GM18873 (cell line): ENCODE measurements at regions not wholly inside any gene's neighbourhood (a gene's known extent, or its start where the extent isn't known, plus 50 kb on each side); places are given as distances from the start of the nearest gene placed in this dataset.
"Not testable (repeated sequence)": the region's sequence is repeated elsewhere in the genome, so short reads cannot be mapped to it uniquely, and the experiment has no call there.

Experiments used
- ATAC-seq: cut with Tn5 transposase; IDR thresholded peaks from one replicate; pipeline ENCODE4 v1.9.1; 2021; ENCODE audit warnings: mild to moderate bottlenecking, moderate library complexity, moderate number of reproducible peaks; ENCODE audit not compliant: unreplicated experiment, low FRiP score

DNA sequence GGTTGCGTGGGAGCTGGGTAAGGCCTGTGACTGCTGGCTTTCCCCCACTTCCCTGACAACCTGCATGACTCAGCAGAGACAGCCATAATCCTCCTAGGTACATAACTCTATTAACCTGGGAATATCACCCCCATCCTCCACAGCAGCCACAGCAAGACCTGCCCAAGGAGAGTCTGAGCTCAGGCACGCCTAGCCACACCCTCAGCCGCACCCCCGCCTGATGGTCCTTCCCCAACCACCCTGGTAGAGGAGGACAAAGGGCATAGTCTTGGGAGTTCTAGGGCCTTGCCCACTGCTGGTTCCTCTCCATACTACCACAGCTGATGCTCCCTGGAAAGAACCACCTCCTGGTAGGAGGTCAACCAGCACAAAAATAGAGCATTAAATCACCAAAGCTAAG lies 965.4 kb downstream of the TSN start:
- ATAC-seq: not testable (repeated sequence)

DNA sequence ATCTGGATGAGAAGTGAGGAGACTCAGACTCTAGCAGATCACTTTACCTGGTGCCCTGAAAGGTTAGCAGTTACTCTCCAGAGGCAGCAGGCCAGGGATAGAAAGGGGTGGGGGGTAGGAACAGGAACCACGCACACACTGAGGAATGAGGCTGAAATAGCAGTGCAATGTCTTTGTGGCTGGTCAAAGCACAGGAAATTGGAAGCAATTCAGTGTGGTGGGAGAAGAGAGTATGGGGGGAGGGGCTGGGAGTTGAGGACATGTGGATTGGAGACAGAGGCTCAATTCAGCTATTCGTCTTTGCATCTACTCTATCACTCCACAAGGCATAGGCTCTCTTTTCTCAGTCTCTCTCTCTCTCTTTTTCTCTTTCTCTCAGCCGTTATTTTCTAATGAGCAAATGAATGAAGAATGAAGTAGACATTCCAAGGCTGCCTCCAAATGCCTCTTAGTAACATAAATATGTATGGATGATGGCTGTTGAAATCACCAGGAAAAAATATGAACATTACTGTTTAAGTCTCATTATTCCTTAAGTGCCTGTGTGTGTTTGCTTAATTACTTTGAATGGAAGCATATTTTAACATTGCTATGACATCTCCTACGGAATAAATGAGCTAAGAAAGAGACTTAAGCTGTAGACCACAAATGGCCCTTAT lies 979.4 kb downstream of the TSN start:
- no peak for ATAC-seq

DNA sequence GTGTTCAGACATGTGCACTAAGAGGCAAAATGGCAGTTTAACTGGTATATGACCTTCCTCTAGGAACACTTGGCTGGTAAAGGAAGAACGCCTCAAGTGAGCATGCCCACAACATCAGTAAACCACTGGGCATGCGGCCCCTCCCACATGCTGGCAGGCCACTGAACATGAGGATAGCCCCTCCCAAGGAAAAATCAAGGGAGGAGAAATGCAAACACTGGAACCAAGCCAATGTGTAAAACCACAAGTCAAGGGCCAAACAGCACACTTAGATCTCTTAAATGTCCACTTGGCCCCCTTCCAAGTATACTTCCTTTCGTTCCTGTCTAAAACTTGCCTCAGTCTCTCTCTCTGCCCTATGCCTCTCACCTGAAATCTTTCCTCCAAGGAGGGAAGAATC lies 980.8 kb downstream of the TSN start:
- no peak for ATAC-seq

DNA sequence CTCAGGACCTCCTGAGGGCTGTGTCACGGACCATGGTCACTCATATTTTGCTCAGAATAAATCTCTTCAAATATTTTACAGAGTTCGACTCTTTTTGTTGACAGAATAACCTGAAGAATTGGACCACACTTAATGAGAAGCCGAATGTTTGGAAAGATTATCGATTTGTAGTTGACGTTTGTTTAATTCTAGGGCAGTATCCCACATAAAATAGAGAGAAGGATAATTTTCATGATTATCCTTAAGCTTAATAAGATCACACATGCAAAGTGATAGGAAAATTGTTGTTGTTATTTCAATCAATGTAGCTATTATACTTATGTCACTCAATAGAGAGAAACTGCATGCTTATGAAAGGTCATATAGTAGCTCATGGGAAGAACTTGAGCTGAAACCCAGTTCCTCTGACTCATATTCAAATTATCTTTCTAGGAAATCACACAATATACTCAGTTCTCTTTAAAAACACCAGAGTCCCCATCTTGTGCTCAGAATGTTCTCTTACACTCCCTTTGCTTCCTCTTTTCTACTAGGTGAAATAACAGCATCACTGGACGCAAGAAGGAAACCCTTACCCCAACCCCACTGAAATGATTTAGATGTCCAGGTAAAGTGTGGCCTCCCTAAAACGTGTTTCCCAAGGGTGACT lies 982.1 kb downstream of the TSN start:
- ATAC-seq: peak; percentile 84

DNA sequence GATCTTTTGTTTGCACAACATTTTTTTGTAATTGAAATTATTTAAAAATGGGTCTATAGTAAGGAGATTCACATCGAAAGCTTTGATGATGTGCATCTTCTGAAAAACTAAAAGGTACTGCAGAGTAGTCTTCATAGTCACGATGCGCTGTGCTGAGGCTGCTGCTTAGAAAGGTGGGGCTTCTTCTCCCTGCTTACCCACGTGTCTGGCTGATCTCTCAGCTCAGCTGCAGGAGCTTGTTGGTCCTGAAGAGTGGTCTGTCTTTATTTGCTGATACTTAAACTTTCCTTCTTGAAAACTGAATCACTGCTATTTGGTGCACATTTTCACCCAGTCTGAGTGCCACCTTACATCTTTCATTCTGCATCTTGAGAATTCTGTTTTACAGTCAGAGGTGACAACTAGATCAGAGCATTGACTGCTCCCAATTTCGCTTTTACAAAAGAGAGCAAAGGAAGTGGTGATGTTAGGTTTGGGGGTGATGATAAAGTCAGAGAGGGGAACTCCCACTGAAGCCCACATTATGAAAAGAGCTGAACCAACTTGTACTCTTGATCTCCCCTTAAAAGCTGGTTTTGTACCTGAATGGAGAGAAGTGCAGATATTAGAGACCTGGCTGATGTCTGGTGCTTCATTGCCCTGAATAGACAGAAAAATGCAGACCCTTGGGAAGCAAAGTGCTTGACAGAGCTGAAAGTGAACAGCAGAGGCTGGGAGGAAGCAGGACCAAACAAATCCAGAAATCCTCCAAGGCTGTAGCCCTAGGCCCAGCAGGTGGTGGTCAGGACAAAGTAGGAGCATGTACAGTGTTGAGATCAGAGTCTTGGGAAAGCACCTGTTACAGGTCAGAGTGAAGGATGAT lies 984.5 kb downstream of the TSN start:
- ATAC-seq: no peak

DNA sequence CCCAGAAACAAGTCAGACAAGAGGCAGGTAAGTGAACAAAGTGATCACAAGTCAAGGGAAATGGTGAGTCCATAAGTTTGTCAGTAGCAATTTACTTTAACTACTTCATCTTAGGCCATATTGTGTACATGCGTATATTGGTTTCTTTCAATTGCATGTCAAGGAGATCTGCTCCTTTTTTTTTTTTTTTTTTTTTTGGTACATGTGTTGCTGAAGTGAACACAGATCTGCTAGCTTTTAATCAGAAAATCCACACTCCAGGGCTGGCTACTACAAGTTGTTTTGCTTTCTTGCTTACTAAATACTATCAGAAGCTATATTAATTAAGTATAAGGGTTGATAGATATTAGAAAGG lies 985.1 kb downstream of the TSN start:
- no peak for ATAC-seq

DNA sequence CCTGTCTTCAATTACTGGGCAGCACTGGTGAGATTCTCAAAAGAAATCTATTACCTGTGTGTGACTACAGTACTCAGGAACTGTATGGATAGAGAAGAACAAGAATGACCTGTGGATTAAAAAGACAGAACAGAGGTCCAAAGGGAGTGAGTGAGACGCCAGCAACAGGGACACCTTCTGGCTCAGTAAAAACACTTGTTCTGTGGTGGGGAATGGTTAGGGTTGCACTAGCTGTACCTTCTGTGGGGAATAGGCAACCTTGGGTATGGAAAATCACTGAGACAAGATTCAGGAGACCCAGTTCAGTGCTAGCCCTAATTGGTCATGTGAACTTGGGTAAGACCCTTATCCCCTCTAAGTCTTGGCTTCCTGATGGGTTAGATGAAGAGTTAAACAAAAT lies 986.0 kb downstream of the TSN start:
- ATAC-seq: no peak

DNA sequence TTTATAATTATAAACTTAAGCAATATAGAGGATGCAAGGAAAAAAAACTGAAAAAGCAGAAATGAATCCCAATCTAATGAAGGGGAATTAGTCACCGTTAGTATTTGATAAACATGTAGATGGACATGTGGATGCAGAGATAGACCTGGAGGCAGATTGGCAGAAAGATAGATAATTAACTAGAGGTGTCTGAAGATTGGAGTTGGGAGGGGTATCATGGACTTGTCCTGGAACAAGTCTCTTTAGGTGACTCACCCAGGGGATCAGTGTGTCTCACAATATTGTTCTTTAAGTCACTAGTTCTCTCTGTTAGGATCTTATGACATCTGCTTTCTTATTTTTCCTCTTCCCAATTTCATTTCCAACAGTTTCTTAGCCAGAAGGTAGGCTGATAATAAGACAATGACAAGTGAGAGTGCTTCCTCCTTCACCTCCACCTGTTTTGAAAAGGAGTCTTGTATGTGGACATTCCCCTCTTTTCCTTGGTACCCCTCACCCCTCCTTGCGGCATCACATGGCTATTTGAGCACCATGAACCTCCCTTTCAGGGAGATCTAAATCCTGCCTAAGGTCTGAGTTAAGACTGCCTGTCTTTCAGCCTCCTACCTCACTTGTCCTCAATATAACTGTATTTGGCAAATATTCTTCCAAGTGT lies 987.7 kb downstream of the TSN start:
- no peak for ATAC-seq

DNA sequence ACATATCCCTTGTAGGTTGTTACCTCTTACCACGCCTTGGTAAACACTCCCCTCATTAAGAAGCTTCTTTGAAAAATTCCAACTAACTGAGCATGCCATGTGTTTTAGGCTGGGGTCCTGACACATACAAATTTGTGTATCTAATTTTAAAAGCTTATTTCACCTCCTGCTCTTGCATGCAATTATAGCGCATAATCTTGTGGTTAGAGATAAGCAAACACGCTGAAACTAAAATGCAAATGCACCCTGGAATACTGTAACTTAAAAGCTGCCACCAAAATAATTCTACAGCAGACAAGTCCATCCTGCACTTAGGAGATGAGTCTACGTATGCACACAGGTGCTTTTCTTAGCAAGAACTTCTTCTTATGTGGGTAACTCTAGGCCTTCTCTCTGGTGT lies 990.2 kb downstream of the TSN start:
- no peak for ATAC-seq

DNA sequence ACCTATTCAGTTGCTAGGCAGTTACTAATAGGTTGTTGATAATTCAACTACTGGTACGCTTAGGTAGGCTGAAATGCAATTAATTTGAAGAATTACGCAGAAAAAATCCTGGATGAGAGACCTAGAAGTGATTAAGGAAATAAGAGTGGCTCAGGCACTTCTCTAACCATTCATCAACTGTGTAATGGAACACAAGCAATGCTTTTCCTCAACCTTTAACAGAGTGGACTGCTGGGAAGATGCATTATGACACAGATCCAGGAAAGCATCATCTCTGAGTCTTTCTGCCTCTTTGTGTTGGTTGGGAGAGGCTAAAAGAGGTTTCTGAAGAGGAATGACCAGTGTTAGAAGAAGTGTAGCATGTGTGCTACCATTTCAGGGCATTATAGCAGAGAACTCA lies 992.2 kb downstream of the TSN start:
- no peak for ATAC-seq

DNA sequence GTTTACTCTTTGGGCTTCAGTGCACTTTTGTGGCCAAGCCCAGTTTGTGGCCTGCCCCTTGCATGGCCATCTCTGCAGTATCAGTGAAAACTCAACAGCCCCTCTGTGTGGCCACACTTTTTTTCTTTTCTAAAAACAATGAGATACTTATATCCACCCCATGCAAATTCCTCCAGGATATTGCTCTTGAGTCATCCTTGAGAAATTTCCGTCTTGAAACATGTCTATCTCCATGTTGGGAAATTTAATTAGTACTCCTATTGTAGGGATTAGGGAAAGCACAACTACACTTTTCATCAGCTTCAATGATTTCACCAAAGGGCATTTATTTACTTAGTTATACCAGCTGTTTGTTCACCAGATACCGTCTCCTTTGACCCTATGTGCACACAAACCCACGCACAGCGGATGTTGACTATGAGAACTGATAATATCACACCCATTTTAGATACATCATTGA lies 993.1 kb downstream of the TSN start:
- no peak for ATAC-seq

DNA sequence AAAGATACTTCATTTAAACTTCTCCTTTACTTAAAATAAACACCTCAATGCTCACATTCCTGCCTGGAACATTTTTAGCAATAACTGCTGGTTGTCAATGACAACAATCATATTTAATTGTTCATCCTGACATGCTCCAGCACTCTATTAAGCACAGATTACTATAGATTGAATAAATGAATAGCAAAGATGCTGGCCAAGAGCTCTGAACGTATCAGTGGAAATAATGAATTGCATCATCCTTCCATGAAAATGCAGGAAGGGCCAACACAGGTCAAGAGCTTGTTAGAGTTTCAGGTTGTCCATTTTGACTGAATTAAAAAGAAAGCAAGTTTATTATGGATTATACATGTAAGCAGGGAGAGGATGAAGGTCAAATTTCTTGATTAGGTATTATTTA lies 994.0 kb downstream of the TSN start:
- ATAC-seq: no peak

DNA sequence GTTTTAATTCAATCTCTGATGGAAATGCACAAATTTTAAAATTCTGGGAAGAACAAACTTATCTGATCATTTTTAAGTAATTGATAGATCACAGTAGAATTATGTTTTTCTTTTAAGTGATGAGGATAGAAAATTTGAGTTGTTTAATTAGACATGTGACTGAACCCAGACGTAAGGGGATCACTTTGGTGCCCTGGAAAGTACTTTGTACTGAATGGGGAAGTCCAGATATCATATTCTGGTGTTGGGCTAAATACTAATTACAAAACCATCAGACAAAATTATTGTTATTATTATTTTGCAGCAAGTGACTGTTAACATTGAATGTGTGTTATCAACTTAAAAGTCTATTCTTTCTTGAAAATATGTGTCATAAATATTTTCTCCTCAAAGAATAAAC lies 994.6 kb downstream of the TSN start:
- ATAC-seq: no peak

DNA sequence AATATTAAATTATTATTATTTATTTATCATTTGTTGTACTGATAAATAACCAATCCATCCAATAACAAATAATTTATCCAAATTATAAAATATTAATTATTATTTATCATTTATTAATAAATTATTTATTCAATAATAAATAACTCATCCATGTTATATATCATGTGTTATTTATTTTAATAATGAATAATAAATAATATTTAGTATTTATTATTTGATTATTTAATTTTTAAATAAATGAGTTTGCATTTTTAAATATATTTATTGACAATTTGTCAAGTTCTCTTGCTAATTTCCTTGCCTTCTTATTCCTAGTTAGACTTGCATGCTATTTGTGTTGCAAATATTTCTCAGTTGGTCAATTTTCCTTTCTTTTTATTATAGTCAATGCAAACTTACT lies 995.4 kb downstream of the TSN start:
- no peak for ATAC-seq

DNA sequence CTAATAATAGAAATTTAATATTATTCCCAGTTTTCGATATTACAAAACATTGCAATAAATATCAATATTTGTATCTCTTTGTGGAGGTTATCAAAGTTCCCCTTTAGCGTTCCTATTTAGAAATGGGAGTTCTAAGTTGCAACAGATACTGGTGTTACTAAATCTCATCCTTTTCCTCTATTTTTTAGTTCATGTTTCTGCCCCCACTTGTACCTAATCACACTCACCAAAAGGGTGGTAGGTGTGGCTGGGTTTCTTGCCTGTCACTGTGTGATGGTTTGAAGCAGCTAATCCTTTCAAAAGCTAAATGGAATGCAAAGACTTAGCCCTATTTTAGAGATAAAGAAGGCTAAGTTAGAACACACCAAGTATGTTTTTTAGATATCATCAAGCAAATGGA lies 997.9 kb downstream of the TSN start:
- ATAC-seq: no peak

DNA sequence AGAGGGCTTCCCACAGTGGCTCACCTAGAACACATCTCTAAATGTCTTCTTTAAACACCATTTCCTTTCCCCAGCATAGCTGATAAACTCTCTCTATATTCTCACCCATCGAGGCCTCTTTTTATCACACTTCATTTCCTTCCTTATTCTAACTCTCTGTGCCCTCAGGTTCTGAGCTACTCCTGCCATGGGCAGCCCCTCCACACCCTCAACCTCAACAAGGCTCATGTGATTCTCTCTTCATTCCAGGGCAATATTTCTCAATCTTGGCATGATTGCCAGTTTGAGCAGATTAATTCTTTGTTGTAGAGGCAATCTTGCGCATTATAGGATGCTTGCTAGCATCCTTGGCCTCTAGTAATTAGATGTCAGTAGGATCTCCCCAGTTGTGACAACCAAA lies 999.1 kb downstream of the TSN start:
- ATAC-seq: no peak

DNA sequence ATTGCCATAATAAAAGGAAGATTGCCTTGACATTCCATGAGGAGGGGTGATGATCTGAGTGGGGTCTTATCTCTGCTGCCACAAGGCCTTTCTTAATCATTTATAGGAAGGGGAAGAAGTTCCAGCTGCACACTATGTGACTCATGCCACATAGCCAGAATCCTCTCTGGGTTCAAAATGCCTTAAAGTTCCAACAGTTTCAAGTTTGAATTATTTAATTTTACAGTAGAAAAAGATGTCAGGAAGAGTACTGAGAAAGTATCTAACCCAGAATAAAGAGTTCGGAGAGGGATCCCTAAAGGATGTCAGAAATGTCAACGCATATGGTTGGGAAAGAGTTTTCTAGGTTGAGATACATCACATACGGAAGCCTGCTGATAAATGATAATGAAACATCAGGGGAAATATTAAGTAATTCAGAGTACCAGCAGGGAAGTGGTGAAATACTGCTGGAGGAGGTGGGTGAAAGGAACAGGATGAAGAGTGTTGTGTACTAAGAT lies 999.9 kb downstream of the TSN start:
- no peak for ATAC-seq

DNA sequence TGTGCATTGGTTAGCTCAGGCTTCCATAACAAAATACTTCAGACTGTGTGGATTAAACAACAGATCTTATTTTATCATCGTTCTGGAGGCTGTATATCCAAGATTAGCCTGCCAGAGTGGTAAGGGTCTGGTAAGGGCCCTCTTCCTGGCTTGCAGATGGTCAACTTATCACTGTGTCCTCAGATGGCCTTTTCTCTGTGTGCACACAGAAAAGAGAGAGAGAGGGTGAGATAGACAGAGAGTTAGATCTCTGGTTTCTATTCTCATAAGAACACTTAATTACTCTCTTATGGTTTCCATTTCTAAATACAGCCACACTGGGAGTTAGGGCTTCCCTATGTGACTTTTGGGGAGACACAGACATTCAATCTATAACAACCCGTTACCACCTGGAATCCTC lies 1003.5 kb downstream of the TSN start:
- peak; percentile 53 for ATAC-seq

DNA sequence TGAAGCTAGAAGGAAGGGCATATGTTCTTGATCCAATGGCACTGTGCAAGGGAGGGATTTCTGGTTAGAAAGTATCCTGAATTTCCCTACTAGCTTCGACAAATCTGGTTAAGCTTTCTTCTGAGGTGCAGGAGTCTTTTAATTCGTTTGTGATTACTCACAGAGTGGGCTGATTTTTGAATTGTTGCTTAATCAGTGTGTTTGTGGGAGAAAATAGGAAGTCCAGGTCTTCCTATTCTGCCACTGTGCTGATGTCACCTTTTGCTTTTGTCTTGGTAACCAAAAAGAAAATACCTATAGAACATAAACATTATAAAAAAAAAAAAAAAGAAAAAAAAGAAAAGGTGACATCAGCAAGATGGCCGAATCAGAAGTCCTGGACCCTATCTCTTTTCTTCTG lies 1008.6 kb downstream of the TSN start:
- ATAC-seq: no peak

DNA sequence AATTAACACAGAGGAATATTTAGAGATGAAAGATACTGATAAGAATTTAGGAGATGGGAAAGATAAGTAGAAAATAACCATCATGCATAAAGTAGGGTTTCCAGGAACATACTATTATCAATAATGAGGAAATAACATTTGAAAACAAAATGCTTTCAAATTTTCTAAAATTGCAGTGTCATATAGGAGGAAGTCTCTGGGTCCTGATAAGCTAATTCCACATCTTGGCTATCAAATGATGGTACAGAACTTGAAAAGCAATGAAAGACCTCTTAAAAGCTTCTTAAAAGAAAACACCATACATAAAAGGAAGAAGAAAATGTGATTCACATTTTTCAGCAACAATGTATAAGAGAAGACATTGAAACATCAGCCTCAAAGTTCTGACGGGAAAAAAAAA lies 1024.8 kb downstream of the TSN start:
- ATAC-seq: no peak

DNA sequence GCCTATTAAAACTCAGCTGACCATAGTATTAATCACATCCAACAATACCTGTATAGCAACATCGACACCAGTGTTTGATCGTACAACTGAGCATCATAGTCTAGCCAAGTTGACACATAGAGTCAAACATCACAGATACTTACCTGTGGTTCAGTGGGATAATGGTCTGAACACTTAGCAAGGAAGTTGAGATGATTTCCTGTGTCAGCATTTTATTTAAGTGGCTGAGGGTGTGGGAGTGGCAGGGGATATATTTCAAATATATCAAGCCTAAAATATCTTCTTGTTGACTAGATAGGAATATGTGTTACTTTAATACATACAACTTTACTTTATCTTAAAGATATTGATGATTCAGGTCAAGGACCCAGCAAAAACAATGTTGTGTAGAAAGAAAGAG lies 1038.6 kb downstream of the TSN start:
- no peak for ATAC-seq
